Activated naive CD8-positive, alpha-beta T cell treated with anti-CD3 and anti-CD28 coated beads, Interleukin-2, amount 10 ng/mL, durations not matched to agents 7 days and 5 days (primary cell): ENCODE measurements at regions not wholly inside any gene's neighbourhood (a gene's known extent, or its start where the extent isn't known, plus 50 kb on each side); places are given as distances from the start of the nearest gene placed in this dataset.

Source experiments
- ATAC-seq: fragments of 150-1000 bp; cut with Tn5 transposase; one replicate; pipeline ENCODE4 v1.10.0; 2021; ENCODE audit warnings: low read depth, moderate library complexity
- POLR2A ChIA-PET: fragments of 350-600 bp; sonication (Branson Sonifier 250); formaldehyde crosslinking; loops from one replicate; lab custom pipeline; 2021; ENCODE audit warnings: antibody characterized with exemption; lab: Charles Lee
- DNase-seq: peaks from one replicate; pipeline ENCODE4 v3.0.0; 2021
- H3K27ac Mint-ChIP-seq: one replicate; pipeline ENCODE4 v1.8.0; 2022; ENCODE audit warnings: mild to moderate bottlenecking, mixed read lengths
- H3K27me3 Mint-ChIP-seq: one replicate; pipeline ENCODE4 v1.8.0; 2022; ENCODE audit warnings: mild to moderate bottlenecking, moderate library complexity, mixed read lengths
- H3K36me3 Mint-ChIP-seq: one replicate; pipeline ENCODE4 v1.8.0; 2021; ENCODE audit warnings: mild to moderate bottlenecking, mixed read lengths
- H3K4me1 Mint-ChIP-seq: one replicate; pipeline ENCODE4 v1.8.0; 2021; ENCODE audit warnings: mixed read lengths
- H3K4me3 Mint-ChIP-seq: one replicate; pipeline ENCODE4 v1.8.0; 2022; ENCODE audit warnings: mild to moderate bottlenecking, moderate library complexity, mixed read lengths
- H3K9me3 Mint-ChIP-seq: one replicate; pipeline ENCODE4 v1.8.0; 2021; ENCODE audit warnings: mixed read lengths

DNA sequence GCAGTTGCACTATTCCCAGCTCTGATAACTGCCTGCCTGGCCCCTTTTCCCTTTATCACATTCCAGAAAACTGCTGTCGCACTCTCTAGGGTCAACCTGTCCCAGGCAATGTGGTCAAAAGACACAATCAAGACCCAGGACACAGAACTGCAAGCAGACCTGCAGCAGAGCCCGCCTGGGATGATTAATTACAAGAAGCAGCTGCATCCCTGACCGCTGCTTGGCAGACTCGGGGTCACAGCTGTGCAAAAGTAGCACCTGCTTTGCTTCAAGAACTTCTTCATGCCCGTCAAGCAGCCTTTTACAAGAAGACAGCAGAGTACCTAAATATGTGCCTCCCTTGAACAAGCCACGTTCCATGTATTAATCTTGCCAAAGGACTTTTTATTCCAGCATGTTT lies 120.0 kb upstream of the ST8SIA2 start:
- ATAC-seq (no peak), DNase-seq (no peak)
- Mint-ChIP-seq H3K9me3 (no peaks in the 10 kb centered on the region), H3K4me3 (no peak overlapping the region), H3K36me3 (no peaks in the 10 kb centered on the region), H3K27ac (no peak overlapping the region), H3K27me3 (peaks cover 13% of the 10 kb centered on the region), H3K4me1 (no peaks in the 10 kb centered on the region)
- POLR2A ChIA-PET = no interaction called here

- Mint-ChIP-seq H3K9me3 (no peaks in the 10 kb centered on the region), H3K4me1 (no peaks in the 10 kb centered on the region), H3K27ac (no peak overlapping the region), H3K27me3 (peaks cover 16% of the 10 kb centered on the region), H3K4me3 (no peak overlapping the region), H3K36me3 (no peaks in the 10 kb centered on the region)
- POLR2A ChIA-PET = no interaction called here
- DNase-seq (no peak), ATAC-seq (no peak)
These were observed 115.9 kb upstream of the ST8SIA2 start for GRCh38 chr15:92277776-92278175.

GRCh38 chr15:92283813-92284212 lies 109.9 kb upstream of the ST8SIA2 start:
- no peak for DNase-seq
- Mint-ChIP-seq H3K4me3 (no peak overlapping the region), H3K27ac (no peak overlapping the region), H3K4me1 (peaks cover 2% of the 10 kb centered on the region), H3K9me3 (no peaks in the 10 kb centered on the region), H3K27me3 (peaks cover 11% of the 10 kb centered on the region), H3K36me3 (no peaks in the 10 kb centered on the region)
- POLR2A ChIA-PET = no interaction called here
- ATAC-seq = no peak

DNA sequence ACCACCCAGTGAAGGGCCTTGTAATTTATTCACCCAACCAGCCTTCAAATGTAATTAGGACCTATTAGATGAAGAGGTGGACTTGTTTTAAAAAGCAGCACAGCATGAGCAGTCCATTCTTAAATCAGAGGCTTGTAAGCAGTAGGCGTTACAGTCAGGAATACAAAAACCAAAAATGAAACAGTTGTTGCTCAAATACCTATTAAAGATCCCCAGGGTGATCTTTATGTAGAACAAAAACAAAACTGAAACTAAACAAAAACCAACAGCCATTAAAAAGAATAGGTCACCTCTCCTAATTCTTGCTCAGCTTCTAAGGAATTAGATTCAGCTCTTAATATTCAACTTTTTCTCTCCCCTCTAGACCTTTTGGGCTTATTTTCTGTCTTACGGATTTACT lies 104.9 kb upstream of the ST8SIA2 start:
- no peak for DNase-seq
- no peak for ATAC-seq
- H3K4me3 Mint-ChIP-seq = peak overlapping the region; percentile 5
- H3K9me3 Mint-ChIP-seq = peaks cover 1% of the 10 kb centered on the region
- H3K27me3 Mint-ChIP-seq = peaks cover 28% of the 10 kb centered on the region
- no peaks in the 10 kb centered on the region for H3K36me3 Mint-ChIP-seq
- peaks cover 4% of the 10 kb centered on the region for H3K4me1 Mint-ChIP-seq
- peak overlapping the region; percentile 24 for H3K27ac Mint-ChIP-seq
- POLR2A ChIA-PET = no interaction called here

GRCh38 chr15:92289733-92290132 lies 103.9 kb upstream of the ST8SIA2 start:
- H3K27ac Mint-ChIP-seq = no peak overlapping the region
- peaks cover 26% of the 10 kb centered on the region for H3K27me3 Mint-ChIP-seq
- POLR2A ChIA-PET = no interaction called here
- no peak for DNase-seq
- no peak overlapping the region for H3K4me3 Mint-ChIP-seq
- no peak for ATAC-seq
- H3K9me3 Mint-ChIP-seq = peaks cover 1% of the 10 kb centered on the region
- peaks cover 4% of the 10 kb centered on the region for H3K4me1 Mint-ChIP-seq
- H3K36me3 Mint-ChIP-seq = no peaks in the 10 kb centered on the region

GRCh38 chr15:92290359-92290992 lies 103.2 kb upstream of the ST8SIA2 start:
- Mint-ChIP-seq H3K9me3 (peaks cover 1% of the 10 kb centered on the region), H3K36me3 (no peaks in the 10 kb centered on the region), H3K27ac (no peak overlapping the region), H3K27me3 (peaks cover 29% of the 10 kb centered on the region), H3K4me3 (no peak overlapping the region), H3K4me1 (peaks cover 6% of the 10 kb centered on the region)
- ATAC-seq (no peak), DNase-seq (no peak)
- POLR2A ChIA-PET = no interaction called here

DNA sequence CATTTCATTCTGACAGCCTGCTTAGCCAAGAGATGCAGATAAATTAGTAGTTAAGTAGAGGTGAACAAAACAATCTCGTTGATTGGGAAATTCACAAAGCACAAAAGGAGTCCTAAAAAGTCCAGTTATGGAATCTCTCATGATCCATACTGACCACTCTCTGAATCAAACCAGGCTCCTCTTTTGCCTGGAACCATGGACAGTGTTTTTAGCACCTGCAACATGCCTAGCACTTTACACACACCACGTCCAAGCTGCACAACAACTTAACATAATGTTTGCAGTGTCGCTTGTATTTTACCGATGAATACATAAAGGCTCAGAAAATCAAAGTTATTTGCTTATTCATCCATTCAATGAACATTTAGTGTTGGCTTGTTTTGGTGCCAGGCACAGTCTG lies 101.8 kb upstream of the ST8SIA2 start:
- Mint-ChIP-seq H3K27me3 (peaks cover 31% of the 10 kb centered on the region), H3K9me3 (peaks cover 1% of the 10 kb centered on the region), H3K4me3 (no peak overlapping the region), H3K36me3 (no peaks in the 10 kb centered on the region), H3K27ac (no peak overlapping the region), H3K4me1 (peaks cover 6% of the 10 kb centered on the region)
- no peak for DNase-seq
- POLR2A ChIA-PET = no interaction called here
- ATAC-seq = no peak

DNA sequence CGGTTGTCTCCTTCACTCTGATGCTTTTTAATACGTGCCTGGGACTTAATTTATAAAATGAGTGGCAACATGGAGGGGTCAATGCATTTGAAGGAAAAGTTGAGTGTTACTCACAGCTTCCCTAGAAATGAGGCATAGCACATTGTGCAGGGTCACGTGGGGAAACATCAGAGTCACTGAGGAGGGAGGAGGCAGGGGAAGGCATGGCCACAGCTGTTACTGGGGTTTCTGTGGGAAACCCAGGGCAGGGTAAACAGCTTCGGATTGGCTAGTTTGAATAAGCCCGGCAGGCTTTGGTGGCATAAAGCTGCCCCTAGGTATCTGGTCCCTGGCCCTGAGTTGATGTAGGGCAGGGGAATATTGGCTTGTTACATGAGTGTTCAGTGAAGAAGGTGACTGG lies 98.9 kb upstream of the ST8SIA2 start:
- ATAC-seq = no peak
- no peak for DNase-seq
- no peak overlapping the region for H3K4me3 Mint-ChIP-seq
- peaks cover 2% of the 10 kb centered on the region for H3K4me1 Mint-ChIP-seq
- no peak overlapping the region for H3K27ac Mint-ChIP-seq
- peaks cover 2% of the 10 kb centered on the region for H3K9me3 Mint-ChIP-seq
- no peaks in the 10 kb centered on the region for H3K36me3 Mint-ChIP-seq
- POLR2A ChIA-PET = no interaction called here
- H3K27me3 Mint-ChIP-seq = peaks cover 31% of the 10 kb centered on the region

DNA sequence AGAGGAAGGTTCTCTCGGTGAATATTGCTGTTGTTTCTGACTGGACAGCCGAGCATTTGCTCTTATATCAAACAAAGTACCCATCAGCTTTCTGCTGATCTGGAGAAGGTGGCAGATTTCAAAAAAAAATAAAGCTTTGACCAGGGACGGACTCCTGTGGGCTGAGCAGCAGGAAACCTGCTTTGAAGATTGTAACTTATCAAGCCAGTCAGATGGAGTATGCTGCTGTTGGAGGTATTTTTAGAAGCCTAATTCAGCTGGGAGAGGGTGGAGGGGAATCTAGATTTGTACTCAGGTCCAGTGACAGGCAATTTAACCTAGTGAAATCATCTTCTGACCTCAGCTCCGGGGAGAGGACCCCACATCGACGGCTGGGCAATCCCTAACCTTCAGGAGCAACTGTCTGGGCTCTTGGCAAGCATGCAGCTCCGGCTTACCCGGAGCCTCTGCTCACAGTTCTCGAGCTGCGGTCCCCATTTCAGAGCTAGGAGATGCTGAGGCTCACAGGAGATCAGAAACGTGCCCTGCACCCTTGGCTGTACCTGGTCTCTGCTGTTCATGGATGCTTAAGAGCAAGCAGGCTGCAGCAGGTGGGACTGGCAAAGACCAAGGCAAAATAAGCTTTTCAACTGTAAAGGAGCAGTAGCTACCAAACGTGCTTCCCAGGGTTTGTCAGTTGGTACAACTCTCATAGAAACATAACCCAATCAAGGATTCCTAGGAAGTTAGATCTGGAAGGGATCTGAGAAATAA lies 89.3 kb upstream of the ST8SIA2 start:
- no peaks in the 10 kb centered on the region for H3K4me1 Mint-ChIP-seq
- H3K4me3 Mint-ChIP-seq = no peak overlapping the region
- POLR2A ChIA-PET = no interaction called here
- H3K27ac Mint-ChIP-seq = no peak overlapping the region
- DNase-seq (no peak), ATAC-seq (no peak)
- no peaks in the 10 kb centered on the region for H3K36me3 Mint-ChIP-seq
- H3K27me3 Mint-ChIP-seq = peaks cover 30% of the 10 kb centered on the region
- H3K9me3 Mint-ChIP-seq = peaks cover 3% of the 10 kb centered on the region

GRCh38 chr15:92305343-92305742 lies 88.3 kb upstream of the ST8SIA2 start:
- POLR2A ChIA-PET = no interaction called here
- Mint-ChIP-seq H3K4me3 (no peak overlapping the region), H3K27ac (no peak overlapping the region), H3K36me3 (no peaks in the 10 kb centered on the region), H3K27me3 (peaks cover 30% of the 10 kb centered on the region), H3K9me3 (peaks cover 3% of the 10 kb centered on the region), H3K4me1 (no peaks in the 10 kb centered on the region)
- DNase-seq (no peak), ATAC-seq (no peak)

DNA sequence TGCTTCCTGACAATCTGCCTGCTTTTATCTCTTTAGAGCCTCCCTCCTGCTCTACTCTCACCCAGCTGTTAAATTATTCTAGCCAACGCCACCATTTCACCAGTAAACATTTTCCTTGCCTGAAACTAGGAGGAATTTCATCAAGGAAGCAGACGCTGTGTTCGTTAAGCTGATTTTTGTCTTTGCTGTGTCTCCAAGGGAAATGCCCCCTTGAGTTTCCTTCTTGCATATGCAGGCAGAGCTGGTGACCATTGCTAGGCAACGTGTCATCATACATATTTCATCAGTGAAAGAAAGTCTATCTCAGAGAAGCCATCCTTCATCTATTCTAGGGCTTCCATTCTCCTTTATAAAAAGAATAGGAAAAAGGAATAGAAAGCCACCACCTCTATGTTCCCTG lies 87.0 kb upstream of the ST8SIA2 start:
- ATAC-seq (no peak), DNase-seq (no peak)
- Mint-ChIP-seq H3K27me3 (peaks cover 30% of the 10 kb centered on the region), H3K27ac (no peak overlapping the region), H3K4me3 (no peak overlapping the region), H3K9me3 (peaks cover 3% of the 10 kb centered on the region), H3K36me3 (no peaks in the 10 kb centered on the region), H3K4me1 (no peaks in the 10 kb centered on the region)
- POLR2A ChIA-PET = no interaction called here

GRCh38 chr15:92315144-92315543 lies 78.5 kb upstream of the ST8SIA2 start:
- H3K27me3 Mint-ChIP-seq = peaks cover 4% of the 10 kb centered on the region
- DNase-seq (no peak), ATAC-seq (no peak)
- H3K9me3 Mint-ChIP-seq = no peaks in the 10 kb centered on the region
- H3K27ac Mint-ChIP-seq = no peak overlapping the region
- no peaks in the 10 kb centered on the region for H3K4me1 Mint-ChIP-seq
- no peaks in the 10 kb centered on the region for H3K36me3 Mint-ChIP-seq
- H3K4me3 Mint-ChIP-seq = no peak overlapping the region
- POLR2A ChIA-PET = no interaction called here

DNA sequence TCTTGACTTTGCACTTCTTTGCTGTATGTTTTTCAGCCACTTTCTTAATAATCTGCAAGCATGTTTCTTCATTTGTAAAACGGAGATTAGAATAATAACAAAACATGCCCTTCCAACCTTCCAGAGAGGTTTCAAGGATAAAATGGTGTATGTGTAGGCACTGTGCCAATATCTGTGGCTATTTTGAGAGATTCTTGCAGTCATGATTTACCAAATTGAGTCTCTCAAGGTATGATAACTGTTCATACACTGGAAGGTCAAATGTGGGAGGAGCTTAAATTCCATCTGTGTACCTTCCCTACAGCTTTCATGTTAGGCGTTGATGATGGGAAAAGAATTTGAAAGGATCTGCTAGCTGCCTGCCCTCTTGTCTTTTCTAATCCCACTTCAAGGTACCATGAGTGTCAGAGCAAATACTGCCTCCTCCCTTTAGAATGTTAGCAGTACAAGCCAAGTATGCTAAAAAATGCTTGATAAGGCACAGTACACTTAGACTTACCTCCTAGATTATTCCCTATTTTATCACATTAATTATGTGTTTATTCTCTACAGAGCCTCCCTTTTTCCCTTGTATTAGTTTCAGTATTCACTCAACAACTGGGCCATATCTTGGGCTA lies 78.0 kb upstream of the ST8SIA2 start:
- no peak overlapping the region for H3K27ac Mint-ChIP-seq
- H3K9me3 Mint-ChIP-seq = no peaks in the 10 kb centered on the region
- POLR2A ChIA-PET = no interaction called here
- DNase-seq (no peak), ATAC-seq (no peak)
- no peaks in the 10 kb centered on the region for H3K4me1 Mint-ChIP-seq
- no peak overlapping the region for H3K4me3 Mint-ChIP-seq
- no peaks in the 10 kb centered on the region for H3K36me3 Mint-ChIP-seq
- peaks cover 7% of the 10 kb centered on the region for H3K27me3 Mint-ChIP-seq
